ENCODE measurements at regions not wholly inside any gene's neighbourhood (a gene's known extent, or its start where the extent isn't known, plus 50 kb on each side); places are given as distances from the start of the nearest gene placed in this dataset.

DNA sequence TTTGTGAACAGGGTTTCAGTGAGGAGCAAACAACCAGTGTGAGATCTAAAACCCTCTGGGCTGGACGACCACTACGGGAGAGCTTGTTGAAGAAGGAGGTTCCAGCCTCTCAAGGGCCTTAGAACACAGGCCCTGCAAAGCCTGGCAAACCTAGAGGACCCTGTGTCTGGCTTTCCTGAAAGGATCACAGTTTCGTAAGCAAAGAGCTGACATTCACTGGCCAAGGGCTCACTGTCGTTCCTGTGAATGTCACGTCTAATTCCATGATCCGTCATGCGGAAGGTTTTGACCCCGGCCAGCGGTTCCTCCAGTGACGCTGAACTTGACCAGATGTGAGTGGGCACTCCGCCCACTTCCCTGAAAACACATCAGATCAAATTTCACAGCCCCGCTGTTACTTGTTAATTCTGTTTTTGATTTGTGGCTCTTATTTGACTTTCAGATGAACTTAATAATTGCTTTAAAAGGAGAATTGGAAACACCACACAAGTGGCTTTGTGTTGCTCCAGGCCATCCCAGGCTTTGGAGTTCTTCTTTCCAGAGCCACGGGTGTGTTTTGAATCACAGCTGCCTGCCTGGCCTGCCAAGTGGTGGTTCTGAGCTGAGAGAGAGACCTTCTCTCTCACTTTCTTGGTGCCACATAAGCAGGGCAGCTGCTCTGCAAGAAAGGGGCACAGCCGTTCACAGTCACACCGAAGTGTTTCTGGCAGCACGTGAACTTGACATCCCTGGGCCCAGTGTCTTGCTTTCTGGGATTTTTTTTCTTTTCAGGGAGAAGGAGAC, 308.4 kb downstream of the NDUFA10 start:
- peak; percentile 38 for DNase-seq (ENCODE audit: low read depth)
- TF ChIP-seq, protein P1, sequence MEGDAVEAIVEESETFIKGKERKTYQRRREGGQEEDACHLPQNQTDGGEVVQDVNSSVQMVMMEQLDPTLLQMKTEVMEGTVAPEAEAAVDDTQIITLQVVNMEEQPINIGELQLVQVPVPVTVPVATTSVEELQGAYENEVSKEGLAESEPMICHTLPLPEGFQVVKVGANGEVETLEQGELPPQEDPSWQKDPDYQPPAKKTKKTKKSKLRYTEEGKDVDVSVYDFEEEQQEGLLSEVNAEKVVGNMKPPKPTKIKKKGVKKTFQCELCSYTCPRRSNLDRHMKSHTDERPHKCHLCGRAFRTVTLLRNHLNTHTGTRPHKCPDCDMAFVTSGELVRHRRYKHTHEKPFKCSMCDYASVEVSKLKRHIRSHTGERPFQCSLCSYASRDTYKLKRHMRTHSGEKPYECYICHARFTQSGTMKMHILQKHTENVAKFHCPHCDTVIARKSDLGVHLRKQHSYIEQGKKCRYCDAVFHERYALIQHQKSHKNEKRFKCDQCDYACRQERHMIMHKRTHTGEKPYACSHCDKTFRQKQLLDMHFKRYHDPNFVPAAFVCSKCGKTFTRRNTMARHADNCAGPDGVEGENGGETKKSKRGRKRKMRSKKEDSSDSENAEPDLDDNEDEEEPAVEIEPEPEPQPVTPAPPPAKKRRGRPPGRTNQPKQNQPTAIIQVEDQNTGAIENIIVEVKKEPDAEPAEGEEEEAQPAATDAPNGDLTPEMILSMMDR (conservative IDR thresholded peaks at IDR 0.05; ENCODE audit: control insufficient read depth, insufficient read depth, low read depth, low read length) = no peak
- H3K4me3 ChIP-seq (ENCODE audit: control insufficient read depth, low read depth, low read length) = no peak overlapping the region

DNA sequence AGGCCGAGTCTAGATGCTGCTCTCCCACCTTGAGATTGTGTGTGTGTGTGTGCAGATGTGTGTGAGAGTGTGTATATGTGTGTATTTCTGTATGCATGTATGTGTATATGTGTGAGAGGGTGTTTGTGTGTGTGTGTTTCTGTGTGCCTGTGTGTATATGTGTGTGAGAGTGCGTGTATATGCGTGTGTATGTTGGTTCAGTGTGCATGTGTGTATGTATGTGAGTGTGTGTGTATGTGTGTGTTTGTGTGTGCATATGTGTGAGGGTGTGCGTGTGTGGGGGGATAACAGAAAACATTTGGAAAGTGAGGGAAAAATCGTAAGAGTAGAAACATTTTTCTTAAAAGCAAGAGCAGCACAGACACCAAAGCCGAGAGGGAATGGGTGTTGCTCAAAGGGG, 309.1 kb downstream of the NDUFA10 start:
- no peak for DNase-seq (ENCODE audit: low read depth)
- no peak overlapping the region for H3K4me3 ChIP-seq (ENCODE audit: control insufficient read depth, low read depth, low read length)
- TF ChIP-seq, protein P1 (conservative IDR thresholded peaks at IDR 0.05; ENCODE audit: control insufficient read depth, insufficient read depth, low read depth, low read length) = no peak

GRCh38 chr2:239715606-239716005, 309.5 kb downstream of the NDUFA10 start:
- no peak for DNase-seq (ENCODE audit: low read depth)
- no peak overlapping the region for H3K4me3 ChIP-seq (ENCODE audit: control insufficient read depth, low read depth, low read length)
- TF ChIP-seq, protein P1 (conservative IDR thresholded peaks at IDR 0.05; ENCODE audit: control insufficient read depth, insufficient read depth, low read depth, low read length) = no peak

DNA sequence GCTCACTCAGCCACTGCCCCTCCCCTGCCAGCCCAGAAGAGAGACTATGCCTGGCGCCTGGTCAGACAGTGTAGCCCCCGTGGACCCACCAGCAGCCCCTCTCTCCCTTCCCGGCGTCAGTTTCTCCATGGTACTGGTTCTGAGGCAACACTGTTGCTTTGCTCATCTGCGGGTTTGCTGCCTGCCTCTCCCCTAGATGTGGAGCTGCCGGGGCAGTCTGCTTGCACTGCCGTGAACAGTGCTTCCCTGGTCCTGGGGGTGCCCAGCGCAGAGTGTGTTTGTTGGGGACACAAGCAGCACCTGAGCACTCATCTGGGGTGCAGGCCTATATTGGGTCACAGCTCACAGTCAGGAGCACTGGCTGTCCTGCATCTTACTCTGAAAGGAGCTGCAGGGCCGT, 309.9 kb downstream of the NDUFA10 start:
- TF ChIP-seq, protein P1 (conservative IDR thresholded peaks at IDR 0.05; ENCODE audit: control insufficient read depth, insufficient read depth, low read depth, low read length) = no peak
- DNase-seq (ENCODE audit: low read depth) = no peak
- H3K4me3 ChIP-seq (ENCODE audit: control insufficient read depth, low read depth, low read length) = no peak overlapping the region

DNA sequence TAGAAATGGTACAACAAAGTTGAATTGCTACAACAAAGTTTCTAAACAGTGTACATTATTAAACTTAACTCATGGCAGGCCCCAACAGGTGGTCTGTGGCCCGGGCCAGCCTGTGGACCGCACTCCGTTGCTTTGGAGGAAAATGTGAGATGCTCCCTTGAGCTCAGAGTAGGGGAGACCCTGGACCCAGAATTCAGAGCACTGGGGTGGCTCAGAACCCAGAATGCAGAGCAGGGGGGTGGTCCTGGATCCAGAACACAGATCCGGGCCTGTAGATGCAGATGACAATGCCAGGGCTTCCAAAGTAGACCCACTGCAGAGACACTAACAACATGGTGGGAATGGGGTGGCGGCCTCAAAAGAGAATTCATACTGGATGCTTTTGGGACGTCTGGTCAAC, 311.0 kb downstream of the NDUFA10 start:
- no peak overlapping the region for H3K4me3 ChIP-seq (ENCODE audit: control insufficient read depth, low read depth, low read length)
- no peak for DNase-seq (ENCODE audit: low read depth)
- TF ChIP-seq, protein P1 (conservative IDR thresholded peaks at IDR 0.05; ENCODE audit: control insufficient read depth, insufficient read depth, low read depth, low read length) = no peak

DNA sequence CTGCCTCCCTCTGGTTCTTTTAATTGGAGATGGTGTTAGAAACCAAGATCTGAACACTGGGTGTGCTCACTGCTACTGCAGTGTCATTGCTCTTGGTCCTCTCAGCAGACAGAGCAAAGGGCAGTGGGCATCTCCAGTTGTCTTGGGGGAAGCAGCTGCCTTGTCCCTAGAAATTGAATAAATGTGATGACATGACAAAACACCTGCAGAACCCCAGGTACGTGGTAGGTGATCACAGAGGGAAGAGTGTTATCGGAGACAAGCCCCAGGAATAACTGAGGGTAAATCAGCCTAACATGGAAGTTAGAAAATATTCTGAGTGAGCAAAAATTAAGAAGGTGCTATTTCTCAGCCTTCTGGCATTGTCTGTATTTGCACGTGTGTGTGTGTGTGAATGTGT, 311.9 kb upstream of the HDAC4 start:
- no peak overlapping the region for H3K4me3 ChIP-seq (ENCODE audit: control insufficient read depth, low read depth, low read length)
- TF ChIP-seq, protein P1 (conservative IDR thresholded peaks at IDR 0.05; ENCODE audit: control insufficient read depth, insufficient read depth, low read depth, low read length) = no peak
- DNase-seq (ENCODE audit: low read depth) = no peak
